Aorta (tissue), 5 donors: ENCODE measurements at regions not wholly inside any gene's neighbourhood (a gene's known extent, or its start where the extent isn't known, plus 50 kb on each side); places are given as distances from the start of the nearest gene placed in this dataset.
"Not testable (repeated sequence)": the region's sequence is repeated elsewhere in the genome, so short reads cannot be mapped to it uniquely, and the experiment has no call there.

Experiments
- ATAC-seq: fragments of 200-7000 bp; cut with Tn5 transposase; one replicate; pipeline ENCODE4 v1.9.1; 2022; ENCODE audit warnings: moderate library complexity; ENCODE audit not compliant: low FRiP score
- DNase-seq, 2 donors: peaks; one replicate each; pipeline ENCODE4 v3.0.0-alpha.2; 2020
- H3K27ac ChIP-seq, 2 donors: one replicate each; pipeline ENCODE4 v1.5.1; 2013; ENCODE audit warnings: low read length in 2 of 2, mild to moderate bottlenecking in 2 of 2, moderate library complexity in 2 of 2, control low read depth in 1 of 2, inconsistent platforms in 1 of 2, low read depth in 1 of 2
- H3K27me3 ChIP-seq, 2 donors: one replicate each; pipeline ENCODE4 v1.6.1; 2013; ENCODE audit warnings: control low read depth in 1 of 2, low read length in 1 of 2, mild to moderate bottlenecking in 1 of 2, moderate library complexity in 1 of 2; ENCODE audit not compliant: insufficient read depth in 2 of 2, control insufficient read depth in 1 of 2
- H3K36me3 ChIP-seq, 2 donors: one replicate each; pipeline ENCODE4 v1.6.1; 2013; ENCODE audit warnings: control low read depth in 1 of 2, low read length in 1 of 2, mild to moderate bottlenecking in 1 of 2; ENCODE audit not compliant: insufficient read depth in 2 of 2, control insufficient read depth in 1 of 2
- H3K4me1 ChIP-seq, 2 donors: one replicate each; pipeline ENCODE4 v1.6.1; 2013; ENCODE audit warnings: low read length in 2 of 2, control low read depth in 1 of 2, mild to moderate bottlenecking in 1 of 2, moderate library complexity in 1 of 2; ENCODE audit not compliant: insufficient read depth in 2 of 2, control insufficient read depth in 1 of 2
- H3K4me3 ChIP-seq, 2 donors: one replicate each; pipeline ENCODE4 v1.5.1; 2013; ENCODE audit warnings: low read length in 2 of 2, control low read depth in 1 of 2, mild to moderate bottlenecking in 1 of 2
- H3K9me3 ChIP-seq: one replicate; pipeline ENCODE4 v1.6.1; 2013; ENCODE audit warnings: mild to moderate bottlenecking, low read length; ENCODE audit not compliant: control insufficient read depth
- WGBS, 2 donors: extraction: QIAGEN DNeasy Blood & Tissue Kit; methylation state at CpG; one replicate each; pipeline ENCODE4 v1.1.7; 2013; 5-methylcytosine and 5-hydroxymethylcytosine counted together
- intact Hi-C, 2 donors: fragments of 100-400 bp; cut with DNase I; formaldehyde crosslinking; loops; one replicate each; pipeline versions ENCODE4 v1.14.2 to v1.15.0; 2022
- donor health status: healthy with polysubstance abuse.
- donor health status: Bipolar disorder and iron deficiency.
- donor health status: DM: no; HTN: no; CAD: no.
- donor health status: DM: no; HTN: no; CAD: no.
- donor health status: DM: yes; HTN: yes; CAD: no.

DNA sequence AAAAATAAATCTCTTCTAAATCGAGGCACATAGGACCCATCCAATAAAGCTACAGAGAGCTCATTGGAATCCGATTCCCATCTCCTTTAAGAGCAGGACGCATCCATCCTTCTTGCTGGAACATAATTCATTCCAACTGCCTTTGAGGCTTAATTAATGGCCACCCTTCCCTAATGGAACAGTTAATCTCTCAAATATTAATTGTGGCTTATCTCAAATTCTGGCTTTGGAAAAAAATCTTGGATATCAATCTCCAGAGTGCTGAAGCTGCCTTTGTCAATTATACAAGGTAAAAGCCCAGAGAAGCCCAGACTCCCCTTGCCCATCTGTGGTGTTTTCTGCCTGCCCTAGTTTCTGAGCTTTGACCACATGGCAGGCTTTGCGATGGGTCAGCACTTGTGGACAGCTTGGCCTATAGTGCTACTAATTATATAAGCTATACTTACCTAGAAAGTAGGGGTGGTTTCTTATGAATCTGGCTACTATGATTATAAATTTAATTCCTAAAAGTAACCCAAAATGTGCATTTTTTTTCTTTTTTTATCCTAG, 246.3 kb downstream of the NUAK1 start:
- Histone ChIP-seq H3K36me3 (no peaks in the 10 kb centered on the region), H3K27ac (no peak overlapping the region), H3K9me3 (no peaks in the 10 kb centered on the region), H3K4me1 (no peaks in the 10 kb centered on the region), H3K27me3 (no peaks in the 10 kb centered on the region), H3K4me3 (no peak overlapping the region)
- WGBS, 2 donors, result 73 to 86% methylated on average over 4 of the region's 4 CpGs
- intact Hi-C loops, result no loop called here
- ATAC-seq (no peak), DNase-seq (no peak)

- ATAC-seq, DNase-seq, H3K9me3 ChIP-seq, H3K27me3 ChIP-seq, H3K27ac ChIP-seq, H3K4me3 ChIP-seq, H3K36me3 ChIP-seq, intact Hi-C loops, H3K4me1 ChIP-seq: not testable (repeated sequence)
- 73 to 81% methylated on average over 10 of the region's 10 CpGs for WGBS, 2 donors
Measured at GRCh38 chr12:105895197-105895832, 243.4 kb downstream of the NUAK1 start.

DNA sequence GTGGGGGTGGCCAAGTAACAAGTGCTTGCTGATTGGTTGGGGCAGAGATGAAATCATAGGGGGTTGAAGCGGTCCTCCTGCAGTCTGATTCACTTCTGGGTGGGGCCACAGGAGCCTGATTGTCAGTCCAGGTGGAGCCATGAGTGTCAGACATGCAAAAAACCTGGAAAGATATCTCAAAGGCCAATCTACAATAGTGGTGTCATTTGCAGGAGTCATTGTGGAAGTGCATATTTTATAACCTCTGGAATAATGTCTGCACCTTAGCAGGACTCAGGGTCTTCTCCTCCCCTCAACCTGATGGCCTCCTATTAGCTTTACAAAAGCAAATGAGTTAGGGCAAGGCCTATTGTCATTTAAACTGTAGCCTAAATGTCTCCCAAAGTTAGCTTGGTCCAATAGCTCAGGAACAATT, 241.4 kb downstream of the NUAK1 start:
- ATAC-seq, result no peak
- no peak for DNase-seq
- WGBS, 2 donors, result 88 to 95% methylated on average over 1 of the region's 1 CpG
- H3K36me3 ChIP-seq, result no peaks in the 10 kb centered on the region
- no peaks in the 10 kb centered on the region for H3K9me3 ChIP-seq
- intact Hi-C loops, result no loop called here
- no peaks in the 10 kb centered on the region for H3K4me1 ChIP-seq
- no peak overlapping the region for H3K27ac ChIP-seq
- no peak overlapping the region for H3K4me3 ChIP-seq
- no peaks in the 10 kb centered on the region for H3K27me3 ChIP-seq

DNA sequence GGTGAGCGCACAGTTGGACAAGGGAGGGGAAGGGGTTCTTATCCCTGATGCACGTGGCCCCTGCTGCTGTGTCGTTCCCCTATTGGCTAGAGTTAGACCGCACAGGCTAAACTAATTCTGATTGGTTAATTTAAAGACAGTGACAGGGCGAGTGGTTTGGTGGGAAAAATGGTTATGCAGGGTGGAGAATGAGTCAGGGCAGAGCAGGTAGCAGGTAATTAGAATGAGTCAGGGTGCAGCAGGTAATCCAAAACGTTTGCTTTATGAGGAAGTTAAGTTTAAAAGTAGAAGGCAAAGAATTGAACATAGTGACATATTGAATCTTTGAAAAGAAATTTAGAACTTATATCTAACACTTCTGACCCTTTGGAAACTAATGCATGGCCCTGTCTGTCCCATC, 240.5 kb downstream of the NUAK1 start:
- 82 to 92% methylated on average over 6 of the region's 6 CpGs for WGBS, 2 donors
- H3K4me1 ChIP-seq, H3K9me3 ChIP-seq, intact Hi-C loops, ATAC-seq, H3K36me3 ChIP-seq, H3K4me3 ChIP-seq, H3K27me3 ChIP-seq, DNase-seq, H3K27ac ChIP-seq: not testable (repeated sequence)

GRCh38 chr12:105899589-105899988, 239.2 kb downstream of the NUAK1 start:
- no peak overlapping the region for H3K4me3 ChIP-seq
- no peaks in the 10 kb centered on the region for H3K9me3 ChIP-seq
- H3K27ac ChIP-seq, result no peak overlapping the region
- WGBS, 2 donors, result 91 to 94% methylated on average over 5 of the region's 5 CpGs
- H3K36me3 ChIP-seq, result no peaks in the 10 kb centered on the region
- intact Hi-C loops, result no loop called here
- ATAC-seq, result no peak
- H3K4me1 ChIP-seq, result no peaks in the 10 kb centered on the region
- no peaks in the 10 kb centered on the region for H3K27me3 ChIP-seq
- DNase-seq, result no peak

DNA sequence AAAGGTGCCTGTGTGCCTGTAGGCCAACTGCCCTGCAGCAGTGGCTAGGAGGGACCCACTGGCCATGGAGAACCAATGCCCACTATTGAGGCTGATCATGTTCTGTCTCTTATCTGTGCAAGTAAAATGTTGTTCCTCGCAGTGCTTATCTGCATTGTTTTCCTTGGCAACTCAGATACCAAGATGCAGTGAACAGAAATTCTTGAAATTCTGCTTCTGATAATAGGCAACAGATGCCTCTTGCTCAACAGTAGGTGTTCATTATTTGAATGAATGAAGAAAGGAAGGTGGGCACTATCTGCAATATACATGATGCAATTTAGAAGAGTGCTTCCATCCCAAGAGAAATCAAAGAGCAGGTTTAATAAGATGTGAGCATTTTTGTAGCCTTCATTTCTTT, 232.2 kb downstream of the NUAK1 start:
- no peak overlapping the region for H3K27ac ChIP-seq
- H3K4me3 ChIP-seq, result no peak overlapping the region
- no peaks in the 10 kb centered on the region for H3K9me3 ChIP-seq
- 17 to 20% methylated on average over 1 of the region's 1 CpG for WGBS, 2 donors
- no peaks in the 10 kb centered on the region for H3K36me3 ChIP-seq
- H3K4me1 ChIP-seq, result no peaks in the 10 kb centered on the region
- ATAC-seq (no peak), DNase-seq (no peak)
- no peaks in the 10 kb centered on the region for H3K27me3 ChIP-seq
- intact Hi-C loops, result no loop called here

- intact Hi-C loops, result no loop called here
- Histone ChIP-seq H3K36me3 (no peaks in the 10 kb centered on the region), H3K4me1 (no peaks in the 10 kb centered on the region), H3K9me3 (no peaks in the 10 kb centered on the region), H3K27ac (no peak overlapping the region), H3K27me3 (no peaks in the 10 kb centered on the region), H3K4me3 (no peak overlapping the region)
- 94 to 95% methylated on average over 2 of the region's 2 CpGs for WGBS, 2 donors
- ATAC-seq, result no peak
- DNase-seq, result no peak
Measured at GRCh38 chr12:105907982-105908381, 230.8 kb downstream of the NUAK1 start.

GRCh38 chr12:105910030-105910429, 228.7 kb downstream of the NUAK1 start:
- 96 to 97% methylated on average over 3 of the region's 3 CpGs for WGBS, 2 donors
- H3K36me3 ChIP-seq, result no peaks in the 10 kb centered on the region

GRCh38 chr12:105911966-105912365, 226.8 kb downstream of the NUAK1 start:
- ATAC-seq, result no peak
- Histone ChIP-seq H3K27ac (no peak overlapping the region), H3K36me3 (no peaks in the 10 kb centered on the region), H3K27me3 (no peaks in the 10 kb centered on the region), H3K4me3 (no peak overlapping the region), H3K9me3 (no peaks in the 10 kb centered on the region), H3K4me1 (no peaks in the 10 kb centered on the region)
- DNase-seq, result no peak
- intact Hi-C loops, result no loop called here
- WGBS, 2 donors, result 90% methylated on average over 4 of the region's 4 CpGs

More at GRCh38 chr12:105910030-105910429, 228.7 kb downstream of the NUAK1 start:
- ATAC-seq (no peak), DNase-seq (no peak)
- H3K27me3 ChIP-seq, result no peaks in the 10 kb centered on the region
- H3K27ac ChIP-seq, result no peak overlapping the region
- intact Hi-C loops, result no loop called here
- no peaks in the 10 kb centered on the region for H3K9me3 ChIP-seq
- H3K4me3 ChIP-seq, result no peak overlapping the region
- no peaks in the 10 kb centered on the region for H3K4me1 ChIP-seq
